Spleen (tissue), 7 donors: ENCODE measurements at regions not wholly inside any gene's neighbourhood (a gene's known extent, or its start where the extent isn't known, plus 50 kb on each side); places are given as distances from the start of the nearest gene placed in this dataset.

Experiments used
- CTCF ChIP-seq, 11 experiments: fragments of 200-600 bp in 7 of 11; fragments of 450-650 bp in 4 of 11; sonication (generic) in 4 of 11; IDR thresholded peaks in 8 of 11; conservative IDR thresholded peaks in 3 of 11; 1 replicate in 7 of 11; 2 replicates in 4 of 11; pipeline versions ENCODE4 v1.4.0 to v1.8.0; 2016 to 2021; ENCODE audit warnings: antibody characterized with exemption in 11 of 11, inconsistent platforms in 4 of 11, mild to moderate bottlenecking in 1 of 11
- POLR2A ChIP-seq, 3 donors: fragments of 450-650 bp; IDR thresholded peaks; one replicate each; pipeline ENCODE4 v1.5.1; 2017; ENCODE audit warnings: antibody characterized with exemption in 3 of 3, mild to moderate bottlenecking in 1 of 3
- POLR2AphosphoS5 ChIP-seq, 3 donors: sonication (generic); formaldehyde crosslinking; IDR thresholded peaks; one replicate each; pipeline ENCODE4 v1.5.1; 2017; ENCODE audit warnings: antibody characterized with exemption in 3 of 3
- donor health status: DM: no; HTN: no; CAD: no; lungs with moderate emphysema.
- donor health status: DM: no; HTN: no; CAD: no.
- donor health status: DM: no; HTN: no; CAD: no.

GRCh38 chr7:131934452-131934851, 378.0 kb upstream of the PODXL start:
- TF ChIP-seq CTCF (IDR thresholded peaks at IDR 0.05 in 8 of 11, conservative IDR thresholded peaks at IDR 0.05 in 3 of 11) (no peak), POLR2A (IDR thresholded peaks at IDR 0.05) (no peak), POLR2AphosphoS5 (IDR thresholded peaks at IDR 0.05) (no peak)
